A673 (cell line): ENCODE measurements at regions not wholly inside any gene's neighbourhood (a gene's known extent, or its start where the extent isn't known, plus 50 kb on each side); places are given as distances from the start of the nearest gene placed in this dataset.
"Not testable (repeated sequence)": the region's sequence is repeated elsewhere in the genome, so short reads cannot be mapped to it uniquely, and the experiment has no call there.

Source experiments
- BruUV-seq: library from RNA; stranded (reverse); fragments of 400-500 nt; replicated peaks from 2 replicates; lab custom pipeline; 2021; lab: Mats Ljungman, UMichigan
- CTCF ChIA-PET: fragments of 300-600 bp; sonication (Branson Sonifier 250); formaldehyde crosslinking; loops from one replicate; lab custom pipeline; 2022; ENCODE audit warnings: antibody characterized with exemption; lab: Charles Lee
- POLR2A ChIA-PET: fragments of 300-600 bp; sonication (Branson Sonifier 250); formaldehyde crosslinking; loops from one replicate; lab custom pipeline; 2022; ENCODE audit warnings: antibody characterized with exemption; ENCODE audit not compliant: low non-redundant PET; lab: Charles Lee
- DNase-seq: peaks from one replicate; pipeline ENCODE4 v3.0.0-alpha.2; 2015; ENCODE audit warnings: low spot score
- H3K27ac ChIP-seq: fragments of 200-600 bp; sonication (generic); 2 replicates; pipeline ENCODE4 v1.5.1; 2016; ENCODE audit warnings: mixed run types, low read depth, mild to moderate bottlenecking, mixed read lengths, antibody characterized with exemption, low read length; ENCODE audit not compliant: poor library complexity, severe bottlenecking
- H3K27me3 ChIP-seq: fragments of 200-600 bp; sonication (generic); replicated peaks from 2 replicates; pipeline ENCODE4 v1.6.1; 2017; ENCODE audit warnings: mixed run types, low read depth, mild to moderate bottlenecking, mixed read lengths, antibody characterized with exemption, low read length; ENCODE audit not compliant: insufficient read depth, poor library complexity
- H3K36me3 ChIP-seq: fragments of 200-600 bp; sonication (generic); 2 replicates; pipeline ENCODE4 v1.6.1; 2016; ENCODE audit warnings: mixed run types, mild to moderate bottlenecking, mixed read lengths, antibody characterized with exemption, low read length; ENCODE audit not compliant: insufficient read depth, poor library complexity, severe bottlenecking
- H3K4me1 ChIP-seq: fragments of 200-600 bp; sonication (generic); 2 replicates; pipeline ENCODE4 v1.6.1; 2017; ENCODE audit warnings: mixed run types, mild to moderate bottlenecking, mixed read lengths, antibody characterized with exemption, low read length; ENCODE audit not compliant: insufficient read depth, poor library complexity, severe bottlenecking
- H3K4me3 ChIP-seq: fragments of 200-600 bp; sonication (generic); 2 replicates; pipeline ENCODE4 v1.5.1; 2016; ENCODE audit warnings: low read depth, mixed run types, mild to moderate bottlenecking, mixed read lengths, low read length; ENCODE audit not compliant: poor library complexity, severe bottlenecking
- H3K9me3 ChIP-seq: fragments of 200-600 bp; sonication (generic); 2 replicates; pipeline ENCODE4 v1.6.1; 2016; ENCODE audit warnings: mixed run types, low read depth, mild to moderate bottlenecking, mixed read lengths, antibody characterized with exemption, low read length; ENCODE audit not compliant: poor library complexity, severe bottlenecking
- EZH2 ChIP-seq: fragments of 200-600 bp; sonication (generic); IDR thresholded peaks from 2 replicates; pipeline ENCODE4 v1.6.1; 2017; ENCODE audit warnings: borderline replicate concordance, low read depth, mild to moderate bottlenecking, mixed read lengths, antibody characterized with exemption, low read length; ENCODE audit not compliant: poor library complexity, severe bottlenecking
- intact Hi-C: fragments of 100-400 bp; cut with micrococcal nuclease; formaldehyde crosslinking; loops from one replicate; pipeline ENCODE4 v1.10.0; 2022; ENCODE audit not compliant: unreplicated experiment
- TF ChIP-seq, protein P1 (sequence below): fragments of 300-800, 200-600 bp; sonication (generic); conservative IDR thresholded peaks from 2 replicates; pipeline ENCODE4 v1.5.1; 2017; ENCODE audit warnings: low read depth, mild to moderate bottlenecking, antibody characterized with exemption, low read length, moderate library complexity, mixed read lengths

- ChIA-PET POLR2A (no interaction called here), CTCF (no interaction called here)
- no peaks in the 10 kb centered on the region for H3K27me3 ChIP-seq
- H3K9me3 ChIP-seq, result no peaks in the 10 kb centered on the region
- no peaks in the 10 kb centered on the region for H3K36me3 ChIP-seq
- no TSS peak for BruUV-seq
- H3K27ac ChIP-seq, result no peak overlapping the region
- intact Hi-C loops, result no loop called here
- peak; percentile 55 for DNase-seq
- H3K4me3 ChIP-seq, result no peak overlapping the region
- H3K4me1 ChIP-seq, result no peaks in the 10 kb centered on the region
- TF ChIP-seq, protein P1, sequence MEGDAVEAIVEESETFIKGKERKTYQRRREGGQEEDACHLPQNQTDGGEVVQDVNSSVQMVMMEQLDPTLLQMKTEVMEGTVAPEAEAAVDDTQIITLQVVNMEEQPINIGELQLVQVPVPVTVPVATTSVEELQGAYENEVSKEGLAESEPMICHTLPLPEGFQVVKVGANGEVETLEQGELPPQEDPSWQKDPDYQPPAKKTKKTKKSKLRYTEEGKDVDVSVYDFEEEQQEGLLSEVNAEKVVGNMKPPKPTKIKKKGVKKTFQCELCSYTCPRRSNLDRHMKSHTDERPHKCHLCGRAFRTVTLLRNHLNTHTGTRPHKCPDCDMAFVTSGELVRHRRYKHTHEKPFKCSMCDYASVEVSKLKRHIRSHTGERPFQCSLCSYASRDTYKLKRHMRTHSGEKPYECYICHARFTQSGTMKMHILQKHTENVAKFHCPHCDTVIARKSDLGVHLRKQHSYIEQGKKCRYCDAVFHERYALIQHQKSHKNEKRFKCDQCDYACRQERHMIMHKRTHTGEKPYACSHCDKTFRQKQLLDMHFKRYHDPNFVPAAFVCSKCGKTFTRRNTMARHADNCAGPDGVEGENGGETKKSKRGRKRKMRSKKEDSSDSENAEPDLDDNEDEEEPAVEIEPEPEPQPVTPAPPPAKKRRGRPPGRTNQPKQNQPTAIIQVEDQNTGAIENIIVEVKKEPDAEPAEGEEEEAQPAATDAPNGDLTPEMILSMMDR, result no peak
- TF ChIP-seq EZH2, result no peak
Observed at GRCh38 chr18:41871229-41872000, 83.6 kb upstream of the PIK3C3 start.

- BruUV-seq, result no TSS peak
- Histone ChIP-seq H3K27me3 (no peaks in the 10 kb centered on the region), H3K4me3 (no peak overlapping the region), H3K36me3 (no peaks in the 10 kb centered on the region), H3K27ac (no peak overlapping the region), H3K4me1 (no peaks in the 10 kb centered on the region), H3K9me3 (no peaks in the 10 kb centered on the region)
- intact Hi-C loops, result no loop called here
- POLR2A ChIA-PET, result no interaction called here
- no peak for TF ChIP-seq EZH2
- TF ChIP-seq, protein P1, result no peak
- CTCF ChIA-PET, result no interaction called here
- DNase-seq, result peak; percentile 53
Observed at GRCh38 chr18:41870817-41871216, 84.2 kb upstream of the PIK3C3 start.

GRCh38 chr18:41870191-41870590 lies 84.8 kb upstream of the PIK3C3 start:
- TF ChIP-seq, protein P1, result no peak
- no peak for TF ChIP-seq EZH2
- no peaks in the 10 kb centered on the region for H3K4me1 ChIP-seq
- BruUV-seq, result no TSS peak
- H3K27me3 ChIP-seq, result no peaks in the 10 kb centered on the region
- H3K9me3 ChIP-seq, result no peaks in the 10 kb centered on the region
- H3K27ac ChIP-seq, result no peak overlapping the region
- CTCF ChIA-PET, result no interaction called here
- DNase-seq, result no peak
- no peaks in the 10 kb centered on the region for H3K36me3 ChIP-seq
- no peak overlapping the region for H3K4me3 ChIP-seq
- POLR2A ChIA-PET, result no interaction called here
- intact Hi-C loops, result no loop called here

- CTCF ChIA-PET, result not testable (repeated sequence)
Observed at GRCh38 chr18:41865796-41866195, 89.2 kb upstream of the PIK3C3 start.

More at GRCh38 chr18:41865796-41866195, 89.2 kb upstream of the PIK3C3 start:
- H3K27ac ChIP-seq, H3K9me3 ChIP-seq, BruUV-seq, H3K36me3 ChIP-seq, H3K4me3 ChIP-seq, intact Hi-C loops, DNase-seq, H3K4me1 ChIP-seq, POLR2A ChIA-PET, H3K27me3 ChIP-seq: not testable (repeated sequence)
